ENCODE measurements at regions not wholly inside any gene's neighbourhood (a gene's known extent, or its start where the extent isn't known, plus 50 kb on each side); places are given as distances from the start of the nearest gene placed in this dataset.

- no peak for TF ChIP-seq CTCF (conservative IDR thresholded peaks at IDR 0.05; ENCODE audit: low read depth, low read length)
- TF ChIP-seq EZH2 (IDR thresholded peaks at IDR 0.05; ENCODE audit: borderline replicate concordance, low read depth, low read length, poor library complexity, severe bottlenecking) = no peak
Measured at GRCh38 chr2:67842375-67842959, 220.3 kb downstream of the C1D start.
